Astrocyte (in vitro differentiated cells and primary cell): ENCODE measurements at regions not wholly inside any gene's neighbourhood (a gene's known extent, or its start where the extent isn't known, plus 50 kb on each side); places are given as distances from the start of the nearest gene placed in this dataset.

Source experiments
- DNase-seq: peaks from one replicate; pipeline ENCODE4 v3.0.0-alpha.2; 2010; ENCODE audit warnings: low read depth
- FAIRE-seq: peaks from 2 replicates; lab custom pipeline; 2011; peaks lifted over from hg19 to GRCh38; lab: Jason Lieb, UNC
- H2AFZ ChIP-seq: 2 replicates; pipeline ENCODE4 v1.6.0; 2012; ENCODE audit warnings: low read depth, low read length, inconsistent platforms
- H3K27ac ChIP-seq: 2 replicates; pipeline ENCODE4 v1.5.1; 2011; ENCODE audit warnings: low read depth, low read length, inconsistent platforms
- H3K27me3 ChIP-seq: 2 replicates; pipeline ENCODE4 v1.6.0; 2011; ENCODE audit warnings: low read length, inconsistent platforms; ENCODE audit not compliant: insufficient read depth
- H3K36me3 ChIP-seq: 2 replicates; pipeline ENCODE4 v1.5.1; 2011; ENCODE audit warnings: low read length, inconsistent platforms; ENCODE audit not compliant: insufficient read depth
- H3K4me1 ChIP-seq: 2 replicates; pipeline ENCODE4 v1.5.1; 2011; ENCODE audit warnings: low read length, inconsistent platforms; ENCODE audit not compliant: insufficient read depth
- H3K4me2 ChIP-seq: 2 replicates; pipeline ENCODE4 v1.6.0; 2012; ENCODE audit warnings: low read length, inconsistent platforms
- H3K4me3 ChIP-seq: 2 replicates; pipeline ENCODE4 v1.5.1; 2011; ENCODE audit warnings: low read depth, mild to moderate bottlenecking, low read length, inconsistent platforms; ENCODE audit not compliant: insufficient read depth
- H3K79me2 ChIP-seq: 2 replicates; pipeline ENCODE4 v1.6.0; 2012; ENCODE audit warnings: mild to moderate bottlenecking, low read length, inconsistent platforms; ENCODE audit not compliant: insufficient read depth
- H3K9ac ChIP-seq: 2 replicates; pipeline ENCODE4 v1.6.0; 2012; ENCODE audit warnings: mild to moderate bottlenecking, low read length, inconsistent platforms
- H3K9me3 ChIP-seq: 2 replicates; pipeline ENCODE4 v1.5.1; 2012; ENCODE audit warnings: low read depth, mild to moderate bottlenecking, low read length, inconsistent platforms; ENCODE audit not compliant: insufficient read depth
- H4K20me1 ChIP-seq: 2 replicates; pipeline ENCODE4 v1.6.0; 2012; ENCODE audit warnings: low read length, inconsistent platforms; ENCODE audit not compliant: insufficient read depth
- H3K27ac Mint-ChIP-seq: one replicate; pipeline ENCODE4 v1.8.0; 2021; ENCODE audit warnings: mild to moderate bottlenecking, mixed read lengths; ENCODE audit not compliant: unreplicated experiment
- H3K27me3 Mint-ChIP-seq: one replicate; pipeline ENCODE4 v1.8.0; 2021; ENCODE audit warnings: low read depth, mixed read lengths; ENCODE audit not compliant: unreplicated experiment
- H3K36me3 Mint-ChIP-seq: one replicate; pipeline ENCODE4 v1.8.0; 2021; ENCODE audit warnings: low read depth, mixed read lengths; ENCODE audit not compliant: unreplicated experiment
- H3K4me1 Mint-ChIP-seq: one replicate; pipeline ENCODE4 v1.8.0; 2021; ENCODE audit warnings: low read depth, mixed read lengths; ENCODE audit not compliant: unreplicated experiment
- H3K4me3 Mint-ChIP-seq: one replicate; pipeline ENCODE4 v1.8.0; 2021; ENCODE audit warnings: mild to moderate bottlenecking, moderate library complexity, mixed read lengths; ENCODE audit not compliant: unreplicated experiment
- H3K9me3 Mint-ChIP-seq: one replicate; pipeline ENCODE4 v1.8.0; 2021; ENCODE audit warnings: mild to moderate bottlenecking, mixed read lengths; ENCODE audit not compliant: unreplicated experiment
- EZH2 ChIP-seq: IDR thresholded peaks from 2 replicates; pipeline ENCODE4 v1.6.1; 2012; ENCODE audit warnings: mild to moderate bottlenecking, low read length, inconsistent platforms; ENCODE audit not compliant: insufficient read depth
- TF ChIP-seq, protein P1 (sequence below): IDR thresholded peaks from 2 replicates; pipeline ENCODE4 v1.5.1; 2011; ENCODE audit warnings: low read depth, mild to moderate bottlenecking, inconsistent platforms, low read length, moderate library complexity; ENCODE audit not compliant: insufficient read depth

DNA sequence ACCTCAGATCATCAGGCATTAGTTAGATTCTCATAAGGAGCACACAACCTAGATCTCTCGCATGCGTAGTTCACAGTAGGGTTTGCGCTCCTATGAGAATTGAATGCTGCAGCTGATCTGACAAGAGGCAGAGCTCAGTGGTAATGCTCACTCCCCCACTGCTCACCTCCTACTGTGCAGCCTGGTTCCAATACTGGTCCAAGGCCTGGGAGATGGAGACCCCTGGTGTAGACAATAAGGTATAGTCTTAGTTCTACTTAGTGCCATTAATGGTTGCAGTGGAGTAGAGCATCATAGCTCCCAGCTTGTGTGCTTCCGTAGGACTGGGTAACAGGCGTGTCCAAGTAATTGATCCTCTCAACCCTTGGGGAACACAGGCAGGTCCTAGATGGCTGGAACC lies 70.4 kb upstream of the ANKRD55 start:
- Histone ChIP-seq H3K79me2 (no peaks in the 10 kb centered on the region), H4K20me1 (no peaks in the 10 kb centered on the region), H3K4me3 (no peak overlapping the region), H2AFZ (no peak overlapping the region), H3K4me1 (no peaks in the 10 kb centered on the region), H3K9me3 (peaks cover 5% of the 10 kb centered on the region), H3K36me3 (no peaks in the 10 kb centered on the region), H3K27me3 (no peaks in the 10 kb centered on the region), H3K27ac (no peak overlapping the region), H3K9ac (no peak overlapping the region), H3K4me2 (no peak overlapping the region)
- TF ChIP-seq, protein P1, sequence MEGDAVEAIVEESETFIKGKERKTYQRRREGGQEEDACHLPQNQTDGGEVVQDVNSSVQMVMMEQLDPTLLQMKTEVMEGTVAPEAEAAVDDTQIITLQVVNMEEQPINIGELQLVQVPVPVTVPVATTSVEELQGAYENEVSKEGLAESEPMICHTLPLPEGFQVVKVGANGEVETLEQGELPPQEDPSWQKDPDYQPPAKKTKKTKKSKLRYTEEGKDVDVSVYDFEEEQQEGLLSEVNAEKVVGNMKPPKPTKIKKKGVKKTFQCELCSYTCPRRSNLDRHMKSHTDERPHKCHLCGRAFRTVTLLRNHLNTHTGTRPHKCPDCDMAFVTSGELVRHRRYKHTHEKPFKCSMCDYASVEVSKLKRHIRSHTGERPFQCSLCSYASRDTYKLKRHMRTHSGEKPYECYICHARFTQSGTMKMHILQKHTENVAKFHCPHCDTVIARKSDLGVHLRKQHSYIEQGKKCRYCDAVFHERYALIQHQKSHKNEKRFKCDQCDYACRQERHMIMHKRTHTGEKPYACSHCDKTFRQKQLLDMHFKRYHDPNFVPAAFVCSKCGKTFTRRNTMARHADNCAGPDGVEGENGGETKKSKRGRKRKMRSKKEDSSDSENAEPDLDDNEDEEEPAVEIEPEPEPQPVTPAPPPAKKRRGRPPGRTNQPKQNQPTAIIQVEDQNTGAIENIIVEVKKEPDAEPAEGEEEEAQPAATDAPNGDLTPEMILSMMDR: no peak
- no peak for TF ChIP-seq EZH2
- no peak for FAIRE-seq
- Mint-ChIP-seq H3K4me1 (no peaks in the 10 kb centered on the region), H3K27me3 (peaks cover 1% of the 10 kb centered on the region), H3K9me3 (no peaks in the 10 kb centered on the region), H3K4me3 (no peak overlapping the region), H3K36me3 (no peaks in the 10 kb centered on the region), H3K27ac (no peak overlapping the region)
- no peak for DNase-seq

GRCh38 chr5:56302027-56302426 lies 68.9 kb upstream of the ANKRD55 start:
- no peaks in the 10 kb centered on the region for H3K4me1 Mint-ChIP-seq
- TF ChIP-seq, protein P1: no peak
- no peak for TF ChIP-seq EZH2
- H3K27me3 Mint-ChIP-seq: peaks cover 1% of the 10 kb centered on the region
- Histone ChIP-seq H3K9ac (no peak overlapping the region), H3K9me3 (peaks cover 5% of the 10 kb centered on the region), H3K27me3 (no peaks in the 10 kb centered on the region), H3K36me3 (no peaks in the 10 kb centered on the region), H3K4me1 (no peaks in the 10 kb centered on the region), H3K4me3 (no peak overlapping the region), H4K20me1 (no peaks in the 10 kb centered on the region), H3K4me2 (no peak overlapping the region), H2AFZ (no peak overlapping the region), H3K79me2 (no peaks in the 10 kb centered on the region), H3K27ac (no peak overlapping the region)
- H3K9me3 Mint-ChIP-seq: no peaks in the 10 kb centered on the region
- FAIRE-seq: no peak
- H3K36me3 Mint-ChIP-seq: no peaks in the 10 kb centered on the region
- peak; percentile 41 for DNase-seq
- no peak overlapping the region for H3K27ac Mint-ChIP-seq
- H3K4me3 Mint-ChIP-seq: no peak overlapping the region

DNA sequence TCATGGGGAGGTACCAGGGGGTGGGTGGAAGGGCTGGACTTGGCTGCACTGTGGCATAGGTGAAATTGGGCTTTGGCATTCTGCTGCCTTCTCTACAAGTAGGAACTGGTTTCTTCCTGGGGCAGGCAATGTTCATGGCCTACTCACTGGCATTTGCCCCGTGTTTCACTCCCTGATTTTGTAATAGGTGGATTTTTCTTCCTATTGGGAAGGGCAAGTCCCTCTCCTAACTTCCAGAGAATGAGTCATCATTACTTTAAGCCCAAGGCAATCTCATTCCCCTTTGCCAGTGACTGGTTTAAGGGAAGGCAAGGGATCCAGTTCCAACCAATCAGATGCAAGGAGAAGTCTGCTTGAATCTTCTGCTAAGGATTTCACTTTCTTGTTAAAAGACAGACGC lies 67.9 kb upstream of the ANKRD55 start:
- Histone ChIP-seq H3K36me3 (no peaks in the 10 kb centered on the region), H3K79me2 (no peaks in the 10 kb centered on the region), H2AFZ (no peak overlapping the region), H4K20me1 (no peaks in the 10 kb centered on the region), H3K9me3 (no peaks in the 10 kb centered on the region), H3K4me1 (no peaks in the 10 kb centered on the region), H3K27me3 (no peaks in the 10 kb centered on the region), H3K9ac (no peak overlapping the region), H3K4me3 (no peak overlapping the region), H3K27ac (no peak overlapping the region), H3K4me2 (no peak overlapping the region)
- no peak for TF ChIP-seq EZH2
- TF ChIP-seq, protein P1: no peak
- H3K4me3 Mint-ChIP-seq: no peak overlapping the region
- peaks cover 3% of the 10 kb centered on the region for H3K9me3 Mint-ChIP-seq
- peaks cover 1% of the 10 kb centered on the region for H3K27me3 Mint-ChIP-seq
- no peak overlapping the region for H3K27ac Mint-ChIP-seq
- DNase-seq: no peak
- peaks cover 4% of the 10 kb centered on the region for H3K36me3 Mint-ChIP-seq
- no peak for FAIRE-seq
- no peaks in the 10 kb centered on the region for H3K4me1 Mint-ChIP-seq
